ENCODE measurements at regions not wholly inside any gene's neighbourhood (a gene's known extent, or its start where the extent isn't known, plus 50 kb on each side); places are given as distances from the start of the nearest gene placed in this dataset.

GRCh38 chr17:77861981-77862645, 96.4 kb upstream of the TNRC6C start:
- H3K4me1 ChIP-seq (ENCODE audit: insufficient read depth), result no peaks in the 10 kb centered on the region
- H3K4me3 ChIP-seq (ENCODE audit: low read depth, low read length), result no peak overlapping the region
- H3K36me3 ChIP-seq (ENCODE audit: insufficient read depth), result no peaks in the 10 kb centered on the region
- DNase-seq (ENCODE audit: extremely low spot score), result no peak
- H3K27ac ChIP-seq (ENCODE audit: low read depth), result no peak overlapping the region
- 85% methylated on average over 13 of the region's 13 CpGs for WGBS

DNA sequence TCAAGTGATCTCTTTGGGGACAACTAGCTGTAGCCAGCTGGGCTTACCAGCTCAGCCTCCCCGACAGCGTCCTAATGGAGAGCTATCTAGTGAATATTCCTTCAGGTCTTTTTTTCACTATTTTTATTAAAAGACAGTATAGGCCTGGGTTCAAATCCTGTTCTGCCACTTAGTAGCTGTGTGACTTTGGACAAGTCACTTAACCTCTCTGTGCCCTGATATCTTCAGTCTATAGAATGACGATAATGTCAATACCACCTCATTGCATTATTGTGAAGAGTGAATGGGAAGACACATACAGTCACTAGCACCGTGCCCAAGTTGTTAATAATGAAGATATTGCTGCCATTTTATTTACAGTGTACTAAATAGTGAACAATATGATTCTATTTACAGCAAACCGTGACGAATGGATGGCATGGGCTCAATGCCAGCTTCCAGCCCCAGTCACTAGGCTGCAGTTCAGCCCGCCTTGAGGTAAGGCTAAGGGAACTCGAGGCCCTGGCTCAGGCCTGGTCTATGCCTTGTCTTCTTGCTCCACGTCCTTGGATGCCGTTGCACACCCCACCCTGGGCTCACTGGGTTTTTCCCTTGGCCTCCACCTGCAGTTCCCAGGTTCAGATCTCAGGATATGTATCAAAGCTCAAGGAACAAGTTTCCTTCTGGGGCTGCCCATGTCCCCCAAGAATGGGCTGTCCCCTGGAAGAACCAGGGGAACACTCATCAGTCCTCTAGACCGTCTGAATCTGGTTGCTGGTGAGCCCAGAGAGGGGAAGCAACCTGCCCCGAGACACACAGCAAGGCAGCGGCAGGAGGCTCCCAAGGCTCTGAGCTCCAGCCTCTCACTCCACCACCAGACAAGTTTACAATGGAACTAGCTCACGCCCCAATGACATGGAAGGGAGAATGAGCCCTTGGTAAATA, 95.4 kb upstream of the TNRC6C start:
- no peak for DNase-seq (ENCODE audit: extremely low spot score)
- WGBS, result 79% methylated on average over 14 of the region's 14 CpGs
- no peaks in the 10 kb centered on the region for H3K4me1 ChIP-seq (ENCODE audit: insufficient read depth)
- H3K4me3 ChIP-seq (ENCODE audit: low read depth, low read length), result no peak overlapping the region
- no peaks in the 10 kb centered on the region for H3K36me3 ChIP-seq (ENCODE audit: insufficient read depth)
- no peak overlapping the region for H3K27ac ChIP-seq (ENCODE audit: low read depth)

- H3K27ac ChIP-seq (ENCODE audit: low read depth), result no peak overlapping the region
- H3K4me3 ChIP-seq (ENCODE audit: low read depth, low read length), result no peak overlapping the region
- H3K4me1 ChIP-seq (ENCODE audit: insufficient read depth), result no peaks in the 10 kb centered on the region
- 43% methylated on average over 12 of the region's 12 CpGs for WGBS
- no peaks in the 10 kb centered on the region for H3K36me3 ChIP-seq (ENCODE audit: insufficient read depth)
- DNase-seq (ENCODE audit: extremely low spot score), result no peak
Measured at GRCh38 chr17:77863814-77864161, 94.7 kb upstream of the TNRC6C start.

DNA sequence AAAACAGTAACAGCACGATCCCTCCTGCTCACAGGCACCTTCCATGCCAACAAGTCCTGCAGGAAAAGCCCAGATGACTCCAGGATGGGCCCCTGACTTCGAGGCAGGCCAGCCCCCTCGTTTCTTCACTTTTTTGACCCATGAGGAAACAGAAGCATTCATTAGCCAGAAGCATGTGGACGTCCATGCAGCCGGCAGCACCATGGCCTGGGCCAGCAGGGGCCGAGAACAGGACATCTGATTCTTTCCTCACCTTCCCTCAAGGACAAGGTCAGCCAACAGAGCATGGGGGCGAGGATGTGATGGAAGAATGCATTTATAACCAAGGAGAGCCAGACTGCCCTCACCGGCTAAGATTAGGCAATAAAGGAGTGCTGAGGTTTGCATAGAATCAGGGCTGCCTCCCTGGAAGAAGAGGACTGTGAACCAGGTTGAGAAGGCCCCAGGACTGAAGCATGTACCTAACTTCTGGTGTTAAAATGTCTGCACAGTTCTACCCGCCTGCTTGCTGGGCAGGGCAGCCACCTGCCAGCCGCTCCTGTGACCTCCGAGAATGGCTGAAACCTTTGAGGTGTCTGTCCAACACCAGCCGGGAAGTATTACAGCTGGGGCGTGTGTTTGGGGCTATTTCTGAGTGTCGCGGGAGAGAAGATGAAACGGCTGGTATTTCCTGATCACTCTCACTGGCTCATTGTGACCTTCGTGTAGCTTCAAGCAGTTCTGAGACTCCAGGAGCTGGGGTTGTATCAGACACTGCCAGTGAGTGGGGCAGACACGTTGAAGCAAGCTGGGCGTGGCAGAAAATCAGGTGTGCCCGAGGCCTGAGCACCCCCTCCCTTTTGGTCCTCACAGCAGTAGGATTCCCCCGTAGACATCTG, 94.0 kb upstream of the TNRC6C start:
- Histone ChIP-seq H3K36me3 (ENCODE audit: insufficient read depth) (no peaks in the 10 kb centered on the region), H3K4me3 (ENCODE audit: low read depth, low read length) (no peak overlapping the region), H3K4me1 (ENCODE audit: insufficient read depth) (no peaks in the 10 kb centered on the region), H3K27ac (ENCODE audit: low read depth) (no peak overlapping the region)
- 63% methylated on average over 21 of the region's 21 CpGs for WGBS
- DNase-seq (ENCODE audit: extremely low spot score), result no peak

DNA sequence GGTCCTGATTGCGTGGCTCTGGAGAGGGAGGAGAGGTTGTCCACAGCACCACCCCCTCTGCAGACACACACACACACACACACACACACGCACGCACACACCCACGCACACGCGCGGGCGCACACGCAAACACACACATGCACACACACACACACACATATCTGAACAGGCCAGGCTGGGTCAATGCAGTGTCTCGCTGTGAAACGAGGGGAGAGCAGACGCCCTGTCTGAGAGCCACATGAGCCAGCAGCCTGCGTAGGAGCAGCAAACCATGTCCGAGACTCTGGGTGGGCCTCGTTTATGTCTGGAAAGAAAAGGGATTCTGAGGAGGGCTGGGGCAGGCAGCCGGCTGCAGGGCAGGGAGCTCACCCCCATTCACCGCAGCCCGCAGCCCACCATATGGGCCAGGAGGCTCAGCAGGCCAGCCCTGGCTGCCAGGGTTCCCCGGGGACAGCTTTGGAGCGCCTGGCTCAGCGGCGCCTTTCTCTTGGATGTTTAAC, 93.3 kb upstream of the TNRC6C start:
- Histone ChIP-seq H3K4me3 (ENCODE audit: low read depth, low read length) (no peak overlapping the region), H3K4me1 (ENCODE audit: insufficient read depth) (no peaks in the 10 kb centered on the region), H3K27ac (ENCODE audit: low read depth) (no peak overlapping the region), H3K36me3 (ENCODE audit: insufficient read depth) (no peaks in the 10 kb centered on the region)
- 61% methylated on average over 22 of the region's 22 CpGs for WGBS
- DNase-seq (ENCODE audit: extremely low spot score), result no peak

- DNase-seq (ENCODE audit: extremely low spot score), result no peak
- no peak overlapping the region for H3K4me3 ChIP-seq (ENCODE audit: low read depth, low read length)
- no peaks in the 10 kb centered on the region for H3K4me1 ChIP-seq (ENCODE audit: insufficient read depth)
- H3K36me3 ChIP-seq (ENCODE audit: insufficient read depth), result no peaks in the 10 kb centered on the region
- H3K27ac ChIP-seq (ENCODE audit: low read depth), result no peak overlapping the region
- 74% methylated on average over 3 of the region's 3 CpGs for WGBS
Measured at GRCh38 chr17:77865716-77866115, 92.8 kb upstream of the TNRC6C start.

GRCh38 chr17:77867308-77867781, 91.2 kb upstream of the TNRC6C start:
- Histone ChIP-seq H3K27ac (ENCODE audit: low read depth) (no peak overlapping the region), H3K36me3 (ENCODE audit: insufficient read depth) (no peaks in the 10 kb centered on the region), H3K4me3 (ENCODE audit: low read depth, low read length) (no peak overlapping the region), H3K4me1 (ENCODE audit: insufficient read depth) (no peaks in the 10 kb centered on the region)
- no peak for DNase-seq (ENCODE audit: extremely low spot score)
- WGBS, result 87% methylated on average over 5 of the region's 5 CpGs

DNA sequence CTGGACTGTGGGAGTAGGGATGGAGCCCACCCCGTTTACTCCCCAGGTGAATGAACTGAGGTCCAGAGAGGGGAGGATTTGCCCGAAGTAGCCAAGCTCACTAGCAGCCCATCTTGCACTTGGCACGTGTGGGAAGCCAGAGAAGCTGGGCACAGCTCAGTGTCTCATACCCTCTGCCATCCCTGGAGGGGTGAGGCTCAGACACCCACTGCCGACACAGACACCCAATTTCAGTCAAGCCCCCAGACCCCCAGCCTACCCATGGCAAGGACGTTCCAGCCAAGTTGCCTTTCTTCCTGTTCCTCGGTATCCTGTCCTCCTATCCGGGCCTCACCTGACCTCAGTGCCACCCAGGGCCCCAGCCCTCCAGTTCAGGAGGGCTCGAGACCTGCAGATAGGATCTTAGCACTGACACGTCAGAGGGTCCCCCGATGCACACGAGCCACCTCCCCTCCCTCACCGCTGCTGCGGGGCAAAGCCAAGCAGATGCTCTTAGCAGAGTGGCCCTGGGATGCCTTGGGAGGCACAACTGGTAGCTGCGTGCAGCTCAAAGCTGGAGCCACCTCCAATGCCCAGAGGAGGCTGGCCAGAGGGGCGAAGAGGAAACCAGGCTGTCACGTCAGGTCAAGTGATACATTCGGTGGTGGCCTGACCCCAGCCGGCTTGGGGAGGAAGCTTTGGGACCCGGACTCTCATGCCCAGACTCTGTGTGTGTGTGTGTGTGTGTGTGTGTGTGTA, 90.4 kb upstream of the TNRC6C start:
- no peak overlapping the region for H3K4me3 ChIP-seq (ENCODE audit: low read depth, low read length)
- no peak for DNase-seq (ENCODE audit: extremely low spot score)
- H3K4me1 ChIP-seq (ENCODE audit: insufficient read depth), result no peaks in the 10 kb centered on the region
- no peak overlapping the region for H3K27ac ChIP-seq (ENCODE audit: low read depth)
- H3K36me3 ChIP-seq (ENCODE audit: insufficient read depth), result no peaks in the 10 kb centered on the region
- 90% methylated on average over 19 of the region's 19 CpGs for WGBS

DNA sequence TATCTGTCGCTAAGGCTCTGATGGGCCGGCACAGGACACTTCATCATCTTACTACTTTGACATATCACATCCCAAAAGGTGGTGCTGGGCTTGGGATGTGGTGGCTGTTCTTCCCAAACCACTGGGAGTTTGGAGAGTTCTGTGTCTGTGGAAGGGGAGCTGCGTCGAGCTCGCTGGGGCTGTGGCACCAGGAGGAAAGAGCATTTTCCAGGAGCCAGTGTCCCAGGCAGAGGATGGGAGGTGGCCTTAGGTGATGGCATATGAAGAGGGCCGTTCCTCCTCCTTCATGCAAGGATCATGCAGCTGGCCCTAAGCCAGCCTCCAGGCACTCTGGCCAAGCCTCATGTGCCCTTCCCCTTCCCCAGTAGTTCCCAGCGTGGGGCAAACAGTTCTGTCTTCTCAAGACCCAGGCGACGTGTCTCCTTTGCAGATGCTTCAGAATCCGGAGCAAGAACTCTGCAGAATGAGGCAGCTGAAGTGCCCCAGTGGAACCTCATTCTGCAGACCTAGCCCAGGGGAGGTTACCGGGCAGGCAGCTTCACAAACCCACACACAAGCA, 89.4 kb upstream of the TNRC6C start:
- 75% methylated on average over 11 of the region's 11 CpGs for WGBS

DNA sequence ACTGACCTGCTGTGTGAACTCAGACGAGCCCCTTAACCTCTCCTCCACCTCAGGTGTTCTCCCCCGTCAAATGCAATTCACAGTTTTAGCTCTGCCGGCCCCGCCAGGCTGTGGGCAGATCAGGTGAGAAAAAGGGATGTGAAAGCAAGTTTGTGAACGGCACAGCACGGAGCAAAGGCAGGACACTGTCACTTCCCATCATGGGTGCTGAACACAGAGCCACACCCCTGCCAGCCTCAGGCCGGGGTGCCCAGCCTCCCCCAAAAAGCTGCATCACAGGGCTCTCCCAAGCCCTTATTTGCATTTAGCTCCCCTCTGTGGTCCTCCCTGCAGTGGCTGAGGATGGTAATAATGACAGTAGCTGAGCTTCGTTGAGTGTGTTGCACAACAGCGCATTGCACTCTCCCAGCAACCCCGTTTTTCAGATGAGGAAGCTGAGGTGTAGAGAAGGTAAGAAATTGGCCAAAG, 88.8 kb upstream of the TNRC6C start:
- no peak for DNase-seq (ENCODE audit: extremely low spot score)
- Histone ChIP-seq H3K4me1 (ENCODE audit: insufficient read depth) (no peaks in the 10 kb centered on the region), H3K4me3 (ENCODE audit: low read depth, low read length) (no peak overlapping the region), H3K36me3 (ENCODE audit: insufficient read depth) (no peaks in the 10 kb centered on the region), H3K27ac (ENCODE audit: low read depth) (no peak overlapping the region)
- WGBS, result 71% methylated on average over 10 of the region's 10 CpGs

More for the DNA sequence above, 89.4 kb upstream of the TNRC6C start:
- Histone ChIP-seq H3K4me3 (ENCODE audit: low read depth, low read length) (no peak overlapping the region), H3K36me3 (ENCODE audit: insufficient read depth) (no peaks in the 10 kb centered on the region), H3K4me1 (ENCODE audit: insufficient read depth) (no peaks in the 10 kb centered on the region), H3K27ac (ENCODE audit: low read depth) (no peak overlapping the region)
- DNase-seq (ENCODE audit: extremely low spot score), result no peak

DNA sequence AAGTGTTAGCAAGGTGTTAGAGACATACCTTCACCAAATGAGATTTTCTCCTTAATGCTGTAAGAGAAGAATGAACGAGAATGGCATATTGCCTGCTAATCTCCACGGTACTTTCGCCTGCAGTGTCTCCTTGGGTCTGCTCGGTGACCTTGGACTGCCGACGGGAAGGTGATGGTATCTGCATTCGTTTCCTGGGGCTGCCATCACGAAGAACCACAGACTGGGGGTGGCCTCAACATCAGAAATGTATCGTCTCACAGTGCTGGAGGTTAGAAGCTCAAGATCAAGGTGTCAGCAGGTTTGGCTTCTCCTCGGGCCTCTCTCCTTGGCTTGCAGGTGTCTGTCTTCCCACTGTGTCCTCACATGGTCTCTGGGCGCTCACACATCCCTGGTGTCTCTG, 86.3 kb upstream of the TNRC6C start:
- Histone ChIP-seq H3K36me3 (ENCODE audit: insufficient read depth) (no peaks in the 10 kb centered on the region), H3K27ac (ENCODE audit: low read depth) (no peak overlapping the region), H3K4me3 (ENCODE audit: low read depth, low read length) (no peak overlapping the region), H3K4me1 (ENCODE audit: insufficient read depth) (no peaks in the 10 kb centered on the region)
- WGBS, result 84% methylated on average over 11 of the region's 11 CpGs
- no peak for DNase-seq (ENCODE audit: extremely low spot score)

DNA sequence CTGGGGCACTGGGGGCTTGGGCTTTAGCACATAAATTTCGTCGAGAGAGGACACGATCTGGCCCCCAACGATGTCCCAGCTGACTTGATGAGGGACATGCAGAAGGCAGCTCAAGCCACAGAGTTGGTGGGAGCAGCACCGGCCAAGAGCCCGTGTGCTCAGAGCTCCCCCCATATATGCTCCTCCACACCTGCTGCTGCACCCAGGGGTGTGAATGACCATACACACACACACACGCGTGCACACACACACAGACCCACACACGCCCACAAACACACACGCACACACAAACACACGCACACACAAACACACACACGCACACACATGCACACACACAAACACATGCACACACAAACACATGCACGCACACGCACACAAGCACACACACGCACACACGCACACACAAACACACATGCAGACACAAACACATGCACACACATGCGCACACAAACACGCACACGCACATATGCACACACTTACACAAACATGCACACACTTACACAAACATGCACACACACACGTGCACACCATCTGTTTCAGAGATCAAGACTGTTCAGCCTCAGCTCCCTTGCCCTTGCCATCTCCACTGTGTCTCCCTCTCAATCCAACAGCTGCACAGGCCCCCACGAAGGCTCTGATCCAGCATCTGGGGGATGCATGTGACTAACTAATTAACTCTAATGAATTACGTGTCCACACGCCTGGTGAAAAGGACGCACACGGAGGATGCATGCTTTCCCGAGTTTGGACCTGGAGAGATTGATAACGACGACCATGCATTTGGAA, 85.6 kb upstream of the TNRC6C start:
- Histone ChIP-seq H3K27ac (ENCODE audit: low read depth) (no peak overlapping the region), H3K36me3 (ENCODE audit: insufficient read depth) (no peaks in the 10 kb centered on the region), H3K4me3 (ENCODE audit: low read depth, low read length) (no peak overlapping the region), H3K4me1 (ENCODE audit: insufficient read depth) (no peaks in the 10 kb centered on the region)
- no peak for DNase-seq (ENCODE audit: extremely low spot score)
- 82% methylated on average over 28 of the region's 28 CpGs for WGBS
